Jurkat, Clone E6-1 (cell line): ENCODE measurements at regions not wholly inside any gene's neighbourhood (a gene's known extent, or its start where the extent isn't known, plus 50 kb on each side); places are given as distances from the start of the nearest gene placed in this dataset.
"Not testable (repeated sequence)": the region's sequence is repeated elsewhere in the genome, so short reads cannot be mapped to it uniquely, and the experiment has no call there.

Experiments used
- DNase-seq: peaks from one replicate; pipeline ENCODE4 v3.0.0-alpha.2; 2011; ENCODE audit warnings: low read depth, low spot score
- H3K4me3 ChIP-seq: 2 replicates; pipeline ENCODE4 v1.5.1; 2011; ENCODE audit warnings: mild to moderate bottlenecking, low read length, control low read depth, moderate library complexity

DNA sequence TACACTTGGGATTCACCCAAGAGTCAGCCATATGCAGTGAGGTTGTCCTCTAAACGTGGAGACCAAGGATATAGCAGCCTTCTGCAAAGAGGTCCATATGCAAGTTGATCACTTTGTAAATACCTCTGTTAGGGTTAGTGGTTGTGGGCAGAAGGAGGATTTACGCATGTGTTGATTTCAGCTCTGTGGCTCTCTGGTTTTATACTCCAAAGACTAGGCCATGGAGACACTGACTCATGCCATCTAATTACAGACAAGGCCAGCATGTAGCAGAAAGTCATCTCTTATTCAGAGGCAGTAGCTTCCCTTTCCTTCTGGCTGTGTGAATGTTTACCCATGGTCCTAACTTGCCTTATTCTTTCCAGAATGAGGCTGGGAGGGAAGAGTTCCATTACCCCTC, 140.9 kb upstream of the GOLGA6L4 start:
- not testable (repeated sequence) for DNase-seq

GRCh38 chr15:84097053-84097452, 138.5 kb upstream of the GOLGA6L4 start:
- DNase-seq, H3K4me3 ChIP-seq: not testable (repeated sequence)

More for the DNA sequence above, 140.9 kb upstream of the GOLGA6L4 start:
- H3K4me3 ChIP-seq: not testable (repeated sequence)

DNA sequence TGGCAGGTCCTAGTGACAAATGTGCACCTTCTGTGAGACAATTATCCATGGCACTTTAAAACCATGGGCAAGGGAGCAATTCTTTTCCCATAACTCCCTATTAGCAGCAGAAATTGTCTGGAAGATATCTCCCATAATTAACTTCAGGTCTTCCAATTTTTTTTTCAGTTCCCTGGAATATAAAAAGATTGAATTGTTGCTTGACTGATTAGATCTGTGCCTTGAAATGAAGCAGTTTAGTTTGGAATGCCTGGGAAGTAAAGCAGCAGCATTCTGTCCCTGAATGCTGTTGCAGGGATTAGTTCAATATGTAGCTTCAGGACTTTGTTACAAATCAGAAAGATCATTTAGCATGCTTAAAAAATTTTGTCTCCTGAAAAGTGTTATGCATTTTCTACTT, 137.0 kb upstream of the GOLGA6L4 start:
- no peak for DNase-seq
- no peak overlapping the region for H3K4me3 ChIP-seq

GRCh38 chr15:84099181-84099580, 136.4 kb upstream of the GOLGA6L4 start:
- DNase-seq: no peak
- H3K4me3 ChIP-seq: no peak overlapping the region

- no peak overlapping the region for H3K4me3 ChIP-seq
- no peak for DNase-seq
Observed at GRCh38 chr15:84103345-84103744, 132.2 kb upstream of the GOLGA6L4 start.

DNA sequence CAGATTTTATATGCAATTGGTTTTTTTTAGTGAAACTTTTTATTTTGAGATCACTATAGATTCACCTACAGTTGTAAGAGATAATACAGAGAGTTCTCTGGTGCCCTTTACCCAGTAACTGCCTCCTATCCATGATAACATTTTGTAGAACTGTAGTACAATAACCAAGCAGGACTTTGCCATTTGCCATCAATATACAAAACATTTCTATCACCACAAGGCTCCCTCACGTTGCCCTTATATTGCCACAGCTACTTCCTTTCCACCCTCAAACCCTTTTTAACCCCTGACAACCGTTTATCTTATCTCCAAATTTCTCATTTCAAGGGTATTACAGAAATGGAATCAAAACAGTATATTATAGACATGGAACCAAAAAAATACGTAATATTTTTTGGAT, 130.7 kb upstream of the GOLGA6L4 start:
- no peak overlapping the region for H3K4me3 ChIP-seq
- peak; percentile 51 for DNase-seq

GRCh38 chr15:84108728-84109127, 126.8 kb upstream of the GOLGA6L4 start:
- no peak overlapping the region for H3K4me3 ChIP-seq
- no peak for DNase-seq

- DNase-seq: no peak
- no peak overlapping the region for H3K4me3 ChIP-seq
Observed at GRCh38 chr15:84111575-84111974, 124.0 kb upstream of the GOLGA6L4 start.

DNA sequence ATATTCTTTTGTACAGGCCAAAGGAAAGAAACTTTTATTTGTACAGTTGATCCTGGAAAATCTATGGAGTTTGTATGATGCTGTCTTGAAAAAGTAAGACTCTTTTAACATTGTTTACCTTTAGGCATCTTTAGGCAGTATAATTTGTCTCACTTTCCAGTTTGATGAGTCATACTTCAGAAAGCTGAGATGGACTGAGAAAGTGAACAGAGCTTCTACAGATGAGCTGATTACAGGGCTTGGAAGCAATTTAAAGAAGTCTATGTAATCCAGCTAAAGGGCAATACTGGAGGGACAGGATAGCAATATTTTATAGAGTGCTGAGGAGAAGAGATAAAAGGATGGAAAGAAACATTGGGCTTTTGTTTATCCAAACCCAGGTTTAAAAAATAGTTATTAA, 123.5 kb upstream of the GOLGA6L4 start:
- DNase-seq: no peak

DNA sequence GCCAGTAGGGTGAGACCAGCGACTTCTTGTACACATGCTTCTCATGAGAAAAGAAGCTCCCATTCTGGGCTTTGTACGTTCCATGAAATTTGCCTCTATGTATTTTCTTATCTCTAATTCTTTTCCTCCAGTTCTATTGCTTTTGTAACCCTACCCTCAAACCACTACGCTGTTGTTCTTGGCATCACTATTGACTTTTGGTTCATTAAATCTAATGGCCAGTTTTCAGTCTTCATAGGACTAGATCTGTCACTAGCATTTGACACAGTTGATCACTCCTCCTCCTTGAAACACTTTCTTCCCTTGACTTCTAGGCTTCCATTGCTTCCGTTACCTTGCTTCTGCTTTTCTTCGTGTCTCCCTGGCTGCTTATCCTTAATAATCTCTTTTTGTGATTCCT, 121.7 kb upstream of the GOLGA6L4 start:
- no peak overlapping the region for H3K4me3 ChIP-seq
- no peak for DNase-seq

More for the DNA sequence above, 123.5 kb upstream of the GOLGA6L4 start:
- H3K4me3 ChIP-seq: no peak overlapping the region

- not testable (repeated sequence) for DNase-seq, H3K4me3 ChIP-seq
Observed at GRCh38 chr15:84114680-84115079, 120.9 kb upstream of the GOLGA6L4 start.

DNA sequence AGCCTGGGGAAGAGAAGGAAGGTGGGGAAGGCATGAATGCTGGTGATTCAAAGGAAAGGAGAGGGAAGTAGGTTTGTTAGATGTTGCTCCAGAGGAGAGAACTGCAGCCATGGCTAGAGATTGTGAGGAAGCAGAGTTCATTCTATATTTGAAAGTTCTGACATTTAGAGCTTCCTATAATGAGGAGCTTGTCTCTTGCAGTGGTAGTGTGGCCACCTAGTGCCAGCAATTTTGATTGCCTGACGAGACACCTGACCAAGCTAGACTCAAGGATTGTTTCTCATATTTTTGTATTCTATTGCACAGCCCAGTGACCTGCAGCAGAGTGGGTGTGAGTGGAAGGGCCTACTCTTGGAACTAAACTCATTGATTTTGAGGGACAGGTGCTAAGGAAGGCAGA, 116.2 kb upstream of the GOLGA6L4 start:
- DNase-seq, H3K4me3 ChIP-seq: not testable (repeated sequence)

DNA sequence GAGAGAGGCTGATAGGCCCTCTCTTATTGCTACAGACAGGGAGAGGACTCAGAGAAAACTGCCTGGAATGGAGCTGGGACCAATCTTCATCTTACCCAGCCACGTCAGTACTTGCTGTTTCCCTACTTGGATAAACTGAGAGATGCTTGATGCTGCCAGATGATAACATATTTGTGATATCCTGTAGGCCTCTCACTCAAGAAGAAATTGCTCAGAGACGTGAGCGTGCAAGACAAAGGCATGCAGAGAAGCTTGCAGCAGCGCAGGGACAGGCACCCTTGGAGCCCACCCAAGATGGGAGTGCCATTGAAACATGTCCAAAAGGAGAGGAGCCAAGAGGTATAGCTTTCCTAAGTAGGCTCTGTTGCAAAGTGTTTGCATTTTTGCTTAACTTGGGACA, 114.7 kb upstream of the GOLGA6L4 start:
- not testable (repeated sequence) for DNase-seq, H3K4me3 ChIP-seq

DNA sequence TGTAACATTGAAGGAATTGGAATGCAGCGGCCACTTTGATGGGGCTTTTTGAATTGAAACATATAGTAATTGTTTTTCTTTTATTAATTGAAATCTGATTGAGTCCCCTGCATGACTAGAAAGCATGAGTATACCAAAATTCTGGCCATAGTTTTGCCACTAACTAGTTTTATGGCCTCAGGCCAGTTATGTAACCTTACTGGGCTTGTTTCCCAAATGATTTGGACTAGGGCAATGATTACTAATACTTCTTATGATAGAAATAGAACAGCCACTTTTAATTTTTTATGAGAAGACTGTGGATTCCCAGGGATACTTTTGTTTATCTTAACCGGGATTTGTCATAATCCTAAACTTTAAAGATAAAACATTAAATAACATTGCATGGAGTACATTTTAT, 106.9 kb upstream of the GOLGA6L4 start:
- not testable (repeated sequence) for DNase-seq, H3K4me3 ChIP-seq

DNA sequence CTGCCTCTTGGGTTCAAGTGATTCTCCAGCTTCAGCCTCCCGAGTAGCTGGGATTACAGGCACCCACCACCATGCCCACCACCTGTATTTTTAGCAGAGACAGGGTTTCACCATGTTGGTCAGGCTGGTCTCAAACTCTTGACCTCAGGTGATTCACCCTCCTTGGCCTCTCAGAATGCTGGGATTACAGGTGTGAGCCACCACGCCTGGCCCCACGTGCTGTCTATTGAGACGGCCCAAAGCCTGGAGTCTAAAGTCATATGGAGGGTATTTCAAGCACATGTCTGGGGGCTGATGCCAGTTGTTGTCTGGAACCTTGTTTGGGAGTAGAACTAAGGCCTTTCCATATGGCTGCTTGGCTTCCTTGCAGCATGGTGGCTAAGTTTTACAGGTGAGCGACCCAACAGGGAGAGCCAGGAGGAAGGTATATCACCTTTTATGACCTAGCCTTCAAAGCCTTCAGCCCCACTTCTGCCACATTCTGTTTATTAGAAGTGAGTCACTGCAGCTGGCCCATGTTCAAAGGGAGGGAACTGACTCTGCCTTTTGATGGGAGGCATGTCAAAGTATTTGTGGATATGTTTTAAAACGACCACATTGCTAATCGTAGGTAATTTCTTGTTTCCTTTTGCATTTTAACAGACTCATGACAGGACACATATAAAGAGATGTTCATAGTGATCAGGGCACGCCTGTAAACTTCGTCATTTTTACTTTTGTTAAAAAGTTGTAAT, 105.3 kb upstream of the GOLGA6L4 start:
- not testable (repeated sequence) for DNase-seq

GRCh38 chr15:84135931-84136456, 99.6 kb upstream of the GOLGA6L4 start:
- not testable (repeated sequence) for H3K4me3 ChIP-seq, DNase-seq

More for the DNA sequence above, 105.3 kb upstream of the GOLGA6L4 start:
- H3K4me3 ChIP-seq: not testable (repeated sequence)

- DNase-seq: peak; percentile 55
- H3K4me3 ChIP-seq: no peak overlapping the region
Observed at GRCh38 chr15:84142888-84143337, 92.7 kb upstream of the GOLGA6L4 start.

DNA sequence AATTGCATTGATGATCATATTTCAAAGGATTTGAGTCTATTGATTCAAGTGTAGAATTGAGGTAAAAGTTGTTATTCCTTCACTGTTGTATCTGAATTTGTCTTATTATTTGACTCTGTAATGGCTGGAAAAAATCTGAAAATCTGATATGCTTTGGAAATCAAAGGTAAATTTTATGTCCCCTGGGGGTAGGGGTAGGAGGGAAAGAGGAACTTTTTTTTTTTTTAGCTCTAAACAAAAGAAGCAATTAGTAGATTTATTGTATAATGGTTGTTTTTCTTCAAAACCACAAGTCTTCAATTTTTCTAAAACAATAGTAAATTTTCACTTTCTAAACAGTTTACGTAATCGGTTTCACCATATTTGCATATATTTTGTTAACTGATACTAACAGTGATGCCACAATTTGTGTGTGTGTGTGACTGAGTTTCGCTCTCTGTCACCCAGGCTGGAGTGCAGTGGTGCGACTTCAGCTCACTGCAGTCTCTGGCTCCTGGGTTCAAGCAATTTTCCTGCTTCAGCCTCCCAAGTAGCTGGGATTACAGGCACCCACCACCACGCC, 91.7 kb upstream of the GOLGA6L4 start:
- no peak for DNase-seq

DNA sequence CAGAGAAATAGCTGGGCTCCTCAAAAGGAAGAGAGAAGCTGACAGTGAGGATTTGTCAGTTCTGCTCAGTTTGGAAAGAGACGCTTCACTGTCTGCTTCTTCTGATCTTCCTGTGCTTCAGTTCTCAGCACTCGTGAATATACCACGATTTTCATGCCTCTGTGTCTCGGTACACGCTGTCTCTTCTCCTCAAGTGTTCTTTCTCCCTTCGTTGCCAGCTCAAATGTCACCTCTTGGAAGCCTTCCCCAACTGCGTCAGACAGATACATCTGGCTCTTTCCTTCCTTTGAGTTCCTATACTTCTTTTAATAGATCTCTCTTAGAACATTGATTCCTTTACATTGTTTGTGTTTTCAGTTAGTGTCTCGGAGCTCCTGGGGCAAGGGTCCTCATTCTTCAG, 90.6 kb upstream of the GOLGA6L4 start:
- not testable (repeated sequence) for H3K4me3 ChIP-seq, DNase-seq

More for the DNA sequence above, 91.7 kb upstream of the GOLGA6L4 start:
- no peak overlapping the region for H3K4me3 ChIP-seq

DNA sequence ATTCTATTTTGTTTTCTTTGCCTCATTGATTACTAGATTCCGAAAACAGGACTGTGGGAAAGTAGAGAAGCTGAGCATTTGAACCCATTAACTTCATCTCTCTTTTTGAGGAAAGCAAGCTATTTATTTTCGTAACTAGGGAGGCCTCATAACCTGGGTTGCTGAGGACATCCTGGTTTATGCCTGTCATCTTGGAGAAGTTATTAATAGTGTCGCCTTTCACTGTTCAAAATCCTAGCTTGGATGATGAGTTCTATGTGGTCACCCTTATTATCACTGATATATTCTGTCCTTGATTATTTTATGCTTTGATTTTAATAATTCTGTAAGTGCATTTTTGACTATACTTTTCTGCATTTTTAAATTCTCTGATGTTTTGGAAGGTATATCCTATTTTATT, 89.3 kb upstream of the GOLGA6L4 start:
- not testable (repeated sequence) for H3K4me3 ChIP-seq, DNase-seq
